MM.1S (cell line): ENCODE measurements at regions not wholly inside any gene's neighbourhood (a gene's known extent, or its start where the extent isn't known, plus 50 kb on each side); places are given as distances from the start of the nearest gene placed in this dataset.

Source experiments
- DNase-seq: peaks from one replicate; pipeline ENCODE4 v3.0.0-alpha.2; 2015
- H2AFZ ChIP-seq: fragments of 300-600 bp; sonication (generic); 2 replicates; pipeline ENCODE4 v1.6.0; 2016; ENCODE audit warnings: antibody characterized with exemption, low read length
- H3F3A ChIP-seq: fragments of 300-600 bp; sonication (generic); 2 replicates; pipeline ENCODE4 v1.6.1; 2016; ENCODE audit warnings: mild to moderate bottlenecking, antibody characterized with exemption, low read length, moderate library complexity, mixed read lengths; ENCODE audit not compliant: insufficient read depth
- H3K27ac ChIP-seq: fragments of 300-600 bp; sonication (generic); 2 replicates; pipeline ENCODE4 v1.5.1; 2016; ENCODE audit warnings: mild to moderate bottlenecking, low read length
- H3K27me3 ChIP-seq: fragments of 300-600 bp; sonication (generic); replicated peaks from 2 replicates; pipeline ENCODE4 v1.6.0; 2016; ENCODE audit warnings: low read length; ENCODE audit not compliant: insufficient read depth
- H3K36me3 ChIP-seq: fragments of 300-600 bp; sonication (generic); replicated peaks from 2 replicates; pipeline ENCODE4 v1.6.1; 2016; ENCODE audit warnings: mild to moderate bottlenecking, low read length, mixed read lengths; ENCODE audit not compliant: insufficient read depth
- H3K4me1 ChIP-seq: fragments of 300-600 bp; sonication (generic); 2 replicates; pipeline ENCODE4 v1.6.1; 2016; ENCODE audit warnings: low read length, mixed read lengths
- H3K4me2 ChIP-seq: fragments of 300-600 bp; sonication (generic); 2 replicates; pipeline ENCODE4 v1.6.0; 2016; ENCODE audit warnings: low read depth, low read length
- H3K4me3 ChIP-seq: fragments of 300-600 bp; sonication (generic); 2 replicates; pipeline ENCODE4 v1.5.1; 2016; ENCODE audit warnings: low read length, mixed read lengths
- H3K79me2 ChIP-seq: fragments of 300-600 bp; sonication (generic); 2 replicates; pipeline ENCODE4 v1.6.1; 2016; ENCODE audit warnings: mixed run types, low read length, mixed read lengths
- H3K9ac ChIP-seq: fragments of 300-600 bp; sonication (generic); 2 replicates; pipeline ENCODE4 v1.6.1; 2016; ENCODE audit warnings: low read length, mixed read lengths
- H3K9me2 ChIP-seq: fragments of 300-600 bp; sonication (generic); replicated peaks from 2 replicates; pipeline ENCODE4 v1.6.1; 2016; ENCODE audit warnings: mild to moderate bottlenecking, low read length, mixed read lengths; ENCODE audit not compliant: insufficient read depth
- H3K9me3 ChIP-seq: fragments of 300-600 bp; sonication (generic); replicated peaks from 2 replicates; pipeline ENCODE4 v1.6.1; 2016; ENCODE audit warnings: mild to moderate bottlenecking, low read length, mixed read lengths; ENCODE audit not compliant: insufficient read depth
- H4K20me1 ChIP-seq: fragments of 300-600 bp; sonication (generic); 2 replicates; pipeline ENCODE4 v1.6.1; 2016; ENCODE audit warnings: mild to moderate bottlenecking, low read length, moderate library complexity, mixed read lengths; ENCODE audit not compliant: insufficient read depth
- CTCF ChIP-seq: fragments of 300-600 bp; sonication (generic); IDR thresholded peaks from 2 replicates; pipeline ENCODE4 v1.5.1; 2016; ENCODE audit warnings: antibody characterized with exemption, low read length, mixed read lengths
- EZH2 ChIP-seq: fragments of 300-600 bp; sonication (generic); optimal IDR thresholded peaks from 2 replicates; pipeline ENCODE3; 2017; ENCODE audit warnings: low read depth, mild to moderate bottlenecking, antibody characterized with exemption, low read length, mixed read lengths
- EZH2phosphoT487 ChIP-seq: fragments of 300-600 bp; sonication (generic); IDR thresholded peaks from 2 replicates; pipeline ENCODE4 v1.6.1; 2018; ENCODE audit warnings: antibody characterized with exemption, low read length

- Histone ChIP-seq H3K4me2 (no peak overlapping the region), H3K4me3 (no peak overlapping the region), H3K27me3 (no peaks in the 10 kb centered on the region), H3K9me2 (no peaks in the 10 kb centered on the region), H3K9ac (no peak overlapping the region), H3K9me3 (no peaks in the 10 kb centered on the region), H3K4me1 (no peaks in the 10 kb centered on the region), H3K27ac (no peak overlapping the region), H2AFZ (no peak overlapping the region), H4K20me1 (no peaks in the 10 kb centered on the region), H3K36me3 (no peaks in the 10 kb centered on the region), H3F3A (no peaks in the 10 kb centered on the region), H3K79me2 (no peaks in the 10 kb centered on the region)
- no peak for DNase-seq
- TF ChIP-seq EZH2phosphoT487 (no peak), CTCF (no peak), EZH2 (no peak)
Measured at GRCh38 chr5:152293189-152293588, 111.9 kb downstream of the NMUR2 start.

DNA sequence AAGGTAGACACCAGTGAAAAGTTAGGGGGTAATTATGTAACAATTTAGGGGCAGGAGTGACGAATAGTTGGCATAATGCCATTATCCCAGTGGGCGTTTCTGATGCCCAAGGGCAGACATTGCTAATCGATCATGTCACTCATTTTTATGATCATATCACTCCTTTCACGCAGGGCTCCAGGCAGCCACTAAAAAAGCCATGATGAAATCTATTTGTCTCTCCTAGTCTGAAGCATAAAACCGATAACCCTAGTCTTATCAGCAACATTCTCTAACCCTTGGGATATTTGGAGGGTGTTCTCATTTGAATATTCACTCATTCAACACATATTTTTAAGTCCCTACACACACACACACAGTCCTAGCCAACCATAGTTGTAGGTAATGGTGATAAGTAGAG, 114.9 kb downstream of the NMUR2 start:
- H3K4me2 ChIP-seq: no peak overlapping the region
- no peak overlapping the region for H3K27ac ChIP-seq
- TF ChIP-seq EZH2phosphoT487 (no peak), EZH2 (no peak), CTCF (no peak)
- no peaks in the 10 kb centered on the region for H3K27me3 ChIP-seq
- H3F3A ChIP-seq: no peaks in the 10 kb centered on the region
- no peak overlapping the region for H2AFZ ChIP-seq
- H4K20me1 ChIP-seq: no peaks in the 10 kb centered on the region
- no peak overlapping the region for H3K9ac ChIP-seq
- no peaks in the 10 kb centered on the region for H3K36me3 ChIP-seq
- no peaks in the 10 kb centered on the region for H3K79me2 ChIP-seq
- H3K9me2 ChIP-seq: no peaks in the 10 kb centered on the region
- H3K9me3 ChIP-seq: no peaks in the 10 kb centered on the region
- DNase-seq: no peak
- H3K4me1 ChIP-seq: no peaks in the 10 kb centered on the region
- no peak overlapping the region for H3K4me3 ChIP-seq

- no peak for DNase-seq
- Histone ChIP-seq H3K4me2 (no peak overlapping the region), H3K9me3 (no peaks in the 10 kb centered on the region), H3K27me3 (no peaks in the 10 kb centered on the region), H4K20me1 (no peaks in the 10 kb centered on the region), H3K4me1 (peaks cover 5% of the 10 kb centered on the region), H3K9ac (no peak overlapping the region), H3F3A (no peaks in the 10 kb centered on the region), H2AFZ (no peak overlapping the region), H3K79me2 (no peaks in the 10 kb centered on the region), H3K4me3 (no peak overlapping the region), H3K9me2 (no peaks in the 10 kb centered on the region), H3K27ac (no peak overlapping the region), H3K36me3 (no peaks in the 10 kb centered on the region)
- TF ChIP-seq CTCF: no peak
- TF ChIP-seq EZH2: no peak
- TF ChIP-seq EZH2phosphoT487: no peak
Measured at GRCh38 chr5:152288917-152289595, 116.0 kb downstream of the NMUR2 start.
